ENCODE measurements at regions not wholly inside any gene's neighbourhood (a gene's known extent, or its start where the extent isn't known, plus 50 kb on each side); places are given as distances from the start of the nearest gene placed in this dataset.
"Not testable (repeated sequence)": the region's sequence is repeated elsewhere in the genome, so short reads cannot be mapped to it uniquely, and the experiment has no call there.

DNA sequence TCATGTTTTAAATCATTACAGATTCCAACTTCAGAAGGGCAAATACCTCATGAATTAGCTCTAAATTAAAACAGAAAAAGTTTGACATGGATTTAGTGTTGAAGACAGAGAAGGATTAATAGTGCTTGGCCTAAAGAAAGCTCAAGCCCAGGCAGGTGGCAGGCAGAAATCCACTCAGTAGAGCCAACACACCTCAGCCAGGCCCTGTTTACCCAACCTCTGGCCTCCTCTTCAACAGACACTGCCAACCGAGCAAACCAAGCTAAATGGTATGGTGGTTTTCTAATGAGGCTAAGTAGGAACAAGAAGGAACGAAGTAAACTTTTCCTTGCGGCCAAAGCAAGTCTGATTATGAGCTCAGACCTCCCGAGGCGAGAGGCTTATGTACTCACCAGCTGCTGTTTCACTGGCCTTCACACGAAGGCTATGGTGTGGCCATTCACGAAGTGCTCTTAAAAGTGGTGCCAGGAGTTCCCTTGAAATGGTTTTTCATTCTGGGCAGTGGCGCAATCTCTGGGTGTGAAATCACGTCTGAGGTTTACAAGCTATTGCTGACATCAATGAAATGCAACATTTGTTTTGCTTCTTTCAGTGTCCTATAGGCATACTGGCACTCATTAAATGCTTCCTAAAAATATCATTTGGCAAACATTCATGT lies 124.1 kb upstream of the LGR5 start:
- H3K4me2 ChIP-seq (ENCODE audit: low read length) = no peak overlapping the region
- H3K27ac ChIP-seq (ENCODE audit: low read depth, low read length) = no peak overlapping the region
- H3K27me3 ChIP-seq (ENCODE audit: insufficient read depth, low read length) = no peaks in the 10 kb centered on the region
- H4K20me1 ChIP-seq (ENCODE audit: insufficient read depth) = no peaks in the 10 kb centered on the region
- ATAC-seq (no peak), DNase-seq (ENCODE audit: low read depth, low spot score) (no peak)
- TF ChIP-seq EZH2 (IDR thresholded peaks at IDR 0.05) (no peak), JUND (IDR thresholded peaks at IDR 0.05) (no peak), REST (IDR thresholded peaks at IDR 0.05; ENCODE audit: low read depth) (no peak)
- H3K36me3 ChIP-seq (ENCODE audit: control insufficient read depth in 1 of 2, insufficient read depth in 2 of 2, low read length in 2 of 2) = no peaks in the 10 kb centered on the region
- intact Hi-C loops (cut with micrococcal nuclease) = no loop called here
- no peak overlapping the region for H2AFZ ChIP-seq (ENCODE audit: low read depth, low read length, poor library complexity, severe bottlenecking)
- no peaks in the 10 kb centered on the region for H3K9me2 ChIP-seq (ENCODE audit: insufficient read depth)
- ChIA-PET RAD21 (ENCODE audit: low non-redundant PET in 1 of 2, low total read pairs in 2 of 2, uncharacterized antibody in 2 of 2, unreplicated experiment in 2 of 2) (no interaction called here), CTCF (no interaction called here), POLR2A (no interaction called here)
- BruUV-seq (replicated peaks) = no TSS peak
- H3K4me3 ChIP-seq (replicated peaks in 1 of 2; ENCODE audit: low read depth in 1 of 2, low read length in 2 of 2) = no peak overlapping the region
- H3K4me1 ChIP-seq (ENCODE audit: control insufficient read depth in 1 of 2, insufficient read depth in 2 of 2, low read length in 2 of 2) = peaks cover 5 to 11% of the 10 kb centered on the region in 2 experiments; a peak in 3 of 4 replicates
- H3K9me3 ChIP-seq (ENCODE audit: control insufficient read depth in 1 of 2, insufficient read depth in 1 of 2, low read depth in 1 of 2, low read length in 2 of 2) = no peaks in the 10 kb centered on the region; a peak in 1 of 4 replicates
- no peaks in the 10 kb centered on the region for H3K79me2 ChIP-seq (ENCODE audit: insufficient read depth, low read length)
- H3K9ac ChIP-seq (ENCODE audit: low read length) = no peak overlapping the region

DNA sequence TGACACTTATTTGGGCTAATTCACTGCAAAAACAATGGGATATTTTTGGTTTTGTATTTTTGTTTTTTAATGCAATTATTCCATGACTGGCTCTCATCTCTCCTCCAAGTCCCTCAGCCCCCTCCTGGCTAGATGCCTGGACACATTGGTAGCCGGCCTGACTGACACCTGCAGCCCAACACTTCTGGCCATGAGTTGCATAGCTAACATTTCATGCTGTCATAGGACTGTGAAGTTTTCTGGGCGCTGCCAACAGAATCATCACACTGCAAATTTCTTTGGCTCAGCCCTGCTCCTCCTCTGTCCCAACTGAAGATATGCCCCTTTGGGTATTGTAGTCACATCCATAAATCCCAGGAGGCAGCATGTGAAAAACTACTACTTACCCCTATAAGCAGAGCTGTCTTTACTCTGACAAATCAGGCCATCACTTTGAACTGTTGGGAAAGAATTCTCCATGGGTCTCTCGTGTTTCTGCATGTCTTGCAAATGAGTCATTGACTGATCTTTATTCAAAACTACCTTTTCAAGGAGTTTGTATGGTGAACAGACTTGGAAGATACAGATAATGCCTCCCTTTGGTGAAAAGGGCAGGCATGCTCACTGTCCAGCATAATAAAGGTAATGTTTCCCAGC lies 126.7 kb upstream of the LGR5 start:
- DNase-seq (ENCODE audit: low read depth, low spot score) = peak; percentile 23
- H3K4me3 ChIP-seq (replicated peaks in 1 of 2; ENCODE audit: low read depth in 1 of 2, low read length in 2 of 2) = no peak overlapping the region
- H3K27ac ChIP-seq (ENCODE audit: low read depth, low read length) = no peak overlapping the region
- no TSS peak for BruUV-seq (replicated peaks)
- no peak overlapping the region for H2AFZ ChIP-seq (ENCODE audit: low read depth, low read length, poor library complexity, severe bottlenecking)
- peaks cover 5 to 11% of the 10 kb centered on the region in 2 experiments; a peak in 3 of 4 replicates for H3K4me1 ChIP-seq (ENCODE audit: control insufficient read depth in 1 of 2, insufficient read depth in 2 of 2, low read length in 2 of 2)
- POLR2A ChIA-PET = no interaction called here
- CTCF ChIA-PET = no interaction called here
- H4K20me1 ChIP-seq (ENCODE audit: insufficient read depth) = no peaks in the 10 kb centered on the region
- H3K9me3 ChIP-seq (ENCODE audit: control insufficient read depth in 1 of 2, insufficient read depth in 1 of 2, low read depth in 1 of 2, low read length in 2 of 2) = no peaks in the 10 kb centered on the region
- peak; percentile 63 for ATAC-seq
- H3K9me2 ChIP-seq (ENCODE audit: insufficient read depth) = no peaks in the 10 kb centered on the region
- H3K9ac ChIP-seq (ENCODE audit: low read length) = no peak overlapping the region
- H3K27me3 ChIP-seq (ENCODE audit: insufficient read depth, low read length) = no peaks in the 10 kb centered on the region
- TF ChIP-seq JUND (IDR thresholded peaks at IDR 0.05) (0 out of 2 replicates have a peak, but pooled peaks have one; percentile 23), SIN3A (IDR thresholded peaks at IDR 0.05; ENCODE audit: low read depth) (no peak), EGR1 (IDR thresholded peaks at IDR 0.05; ENCODE audit: low read depth) (no peak), CEBPB (IDR thresholded peaks at IDR 0.05; ENCODE audit: low read depth) (peak; percentile 45; the same call in 1 of the 2 replicates)
- peak overlapping the region; percentile 31 for H3K4me2 ChIP-seq (ENCODE audit: low read length)
- no peaks in the 10 kb centered on the region for H3K79me2 ChIP-seq (ENCODE audit: insufficient read depth, low read length)
- intact Hi-C loops (cut with micrococcal nuclease) = no loop called here
- no peaks in the 10 kb centered on the region for H3K36me3 ChIP-seq (ENCODE audit: control insufficient read depth in 1 of 2, insufficient read depth in 2 of 2, low read length in 2 of 2)
- RAD21 ChIA-PET (ENCODE audit: low non-redundant PET in 1 of 2, low total read pairs in 2 of 2, uncharacterized antibody in 2 of 2, unreplicated experiment in 2 of 2) = no interaction called here

DNA sequence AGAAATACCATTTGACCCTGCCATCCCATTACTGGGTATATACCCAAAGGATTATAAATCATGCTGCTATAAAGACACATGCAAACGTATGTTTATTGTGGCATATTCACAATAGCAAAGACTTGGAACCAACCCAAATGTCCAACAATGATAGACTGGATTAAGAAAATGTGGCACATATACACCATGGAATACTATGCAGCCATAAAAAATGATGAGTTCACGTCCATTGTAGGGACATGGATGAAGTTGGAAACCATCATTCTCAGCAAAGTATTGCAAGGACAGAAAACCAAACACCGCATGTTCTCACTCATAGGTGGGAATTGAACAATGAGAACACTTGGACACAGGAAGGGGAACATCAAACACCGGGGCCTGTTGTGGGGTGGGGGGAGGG lies 128.0 kb upstream of the LGR5 start:
- BruUV-seq (replicated peaks); intact Hi-C loops (cut with micrococcal nuclease); H4K20me1 ChIP-seq (ENCODE audit: insufficient read depth); CTCF ChIA-PET; H3K4me3 ChIP-seq (replicated peaks in 1 of 2; ENCODE audit: low read depth in 1 of 2, low read length in 2 of 2); H3K9me2 ChIP-seq (ENCODE audit: insufficient read depth); H3K79me2 ChIP-seq (ENCODE audit: insufficient read depth, low read length); DNase-seq (ENCODE audit: low read depth, low spot score); ATAC-seq; POLR2A ChIA-PET; H3K9me3 ChIP-seq (ENCODE audit: control insufficient read depth in 1 of 2, insufficient read depth in 1 of 2, low read depth in 1 of 2, low read length in 2 of 2); H3K27me3 ChIP-seq (ENCODE audit: insufficient read depth, low read length); H3K27ac ChIP-seq (ENCODE audit: low read depth, low read length); H2AFZ ChIP-seq (ENCODE audit: low read depth, low read length, poor library complexity, severe bottlenecking); H3K4me2 ChIP-seq (ENCODE audit: low read length); RAD21 ChIA-PET (ENCODE audit: low non-redundant PET in 1 of 2, low total read pairs in 2 of 2, uncharacterized antibody in 2 of 2, unreplicated experiment in 2 of 2); H3K9ac ChIP-seq (ENCODE audit: low read length); H3K36me3 ChIP-seq (ENCODE audit: control insufficient read depth in 1 of 2, insufficient read depth in 2 of 2, low read length in 2 of 2): not testable (repeated sequence)
- peaks cover 5 to 11% of the 10 kb centered on the region in 2 experiments; a peak in 3 of 4 replicates for H3K4me1 ChIP-seq (ENCODE audit: control insufficient read depth in 1 of 2, insufficient read depth in 2 of 2, low read length in 2 of 2)

Measured in HCT116 (cell line).